ENCODE measurements at regions not wholly inside any gene's neighbourhood (a gene's known extent, or its start where the extent isn't known, plus 50 kb on each side); places are given as distances from the start of the nearest gene placed in this dataset.

DNA sequence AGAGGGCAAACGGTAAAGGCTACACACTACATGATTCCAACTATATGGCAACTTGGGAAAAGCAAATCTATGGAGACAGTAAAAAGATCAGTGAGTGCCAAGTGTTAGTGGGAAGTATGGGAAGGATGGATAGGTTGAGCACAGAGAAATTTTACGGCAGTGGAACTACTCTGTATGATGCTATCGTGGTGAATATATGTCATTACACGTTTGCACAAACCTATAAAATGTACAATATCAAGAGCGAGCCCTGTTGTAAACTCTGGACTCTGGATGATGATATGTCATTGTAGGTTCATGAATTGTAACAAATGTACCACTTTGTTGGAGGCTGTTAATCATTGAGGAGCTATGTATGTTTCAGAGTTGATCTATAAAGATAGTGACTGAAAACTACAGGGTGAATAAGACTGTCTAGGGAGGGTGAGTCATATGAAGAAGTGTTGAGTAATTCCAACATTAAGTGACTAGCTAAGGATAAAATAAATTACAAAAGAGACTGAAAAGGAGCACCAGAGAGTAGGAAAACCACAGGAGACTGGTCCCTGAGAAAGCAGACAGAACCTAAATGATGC, 349.2 kb upstream of the LMO3 start:
- TF ChIP-seq, protein P1, sequence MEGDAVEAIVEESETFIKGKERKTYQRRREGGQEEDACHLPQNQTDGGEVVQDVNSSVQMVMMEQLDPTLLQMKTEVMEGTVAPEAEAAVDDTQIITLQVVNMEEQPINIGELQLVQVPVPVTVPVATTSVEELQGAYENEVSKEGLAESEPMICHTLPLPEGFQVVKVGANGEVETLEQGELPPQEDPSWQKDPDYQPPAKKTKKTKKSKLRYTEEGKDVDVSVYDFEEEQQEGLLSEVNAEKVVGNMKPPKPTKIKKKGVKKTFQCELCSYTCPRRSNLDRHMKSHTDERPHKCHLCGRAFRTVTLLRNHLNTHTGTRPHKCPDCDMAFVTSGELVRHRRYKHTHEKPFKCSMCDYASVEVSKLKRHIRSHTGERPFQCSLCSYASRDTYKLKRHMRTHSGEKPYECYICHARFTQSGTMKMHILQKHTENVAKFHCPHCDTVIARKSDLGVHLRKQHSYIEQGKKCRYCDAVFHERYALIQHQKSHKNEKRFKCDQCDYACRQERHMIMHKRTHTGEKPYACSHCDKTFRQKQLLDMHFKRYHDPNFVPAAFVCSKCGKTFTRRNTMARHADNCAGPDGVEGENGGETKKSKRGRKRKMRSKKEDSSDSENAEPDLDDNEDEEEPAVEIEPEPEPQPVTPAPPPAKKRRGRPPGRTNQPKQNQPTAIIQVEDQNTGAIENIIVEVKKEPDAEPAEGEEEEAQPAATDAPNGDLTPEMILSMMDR (IDR thresholded peaks at IDR 0.05; ENCODE audit: low read depth, low read length, poor library complexity, severe bottlenecking) = no peak
- no peak for TF ChIP-seq EZH2phosphoT487 (IDR thresholded peaks at IDR 0.05; ENCODE audit: borderline replicate concordance, low read length)
